ENCODE measurements at regions not wholly inside any gene's neighbourhood (a gene's known extent, or its start where the extent isn't known, plus 50 kb on each side); places are given as distances from the start of the nearest gene placed in this dataset.

DNA sequence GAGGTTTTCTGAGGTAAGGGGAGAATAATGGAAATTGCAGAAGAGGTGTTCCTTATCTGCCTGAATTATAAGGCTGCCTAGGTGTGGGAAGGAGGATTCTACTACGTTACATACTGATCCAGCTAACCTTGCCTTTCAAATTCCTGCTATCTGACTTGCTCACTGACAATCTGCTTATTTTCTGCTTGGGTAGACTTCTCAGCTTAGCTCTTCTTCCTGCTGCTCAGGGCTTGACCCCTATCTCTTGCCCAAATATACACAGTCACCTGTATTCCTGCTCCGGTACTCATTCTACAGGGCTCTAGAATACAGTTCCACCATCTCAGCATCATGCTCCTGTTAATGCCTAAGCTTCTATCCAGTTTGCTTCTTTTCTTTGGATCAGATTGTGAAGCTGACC, 1607.6 kb downstream of the OLFM4 start:
- Histone ChIP-seq H3K27me3 (replicated peaks; ENCODE audit: control insufficient read depth, insufficient read depth, low read length) (no peaks in the 10 kb centered on the region), H3K36me3 (ENCODE audit: control insufficient read depth, insufficient read depth, low read length) (no peaks in the 10 kb centered on the region), H3K4me3 (replicated peaks; ENCODE audit: low read depth, low read length) (no peak overlapping the region)
- no peak for DNase-seq (ENCODE audit: extremely low read depth, insufficient read length)
- TF ChIP-seq, protein P1, sequence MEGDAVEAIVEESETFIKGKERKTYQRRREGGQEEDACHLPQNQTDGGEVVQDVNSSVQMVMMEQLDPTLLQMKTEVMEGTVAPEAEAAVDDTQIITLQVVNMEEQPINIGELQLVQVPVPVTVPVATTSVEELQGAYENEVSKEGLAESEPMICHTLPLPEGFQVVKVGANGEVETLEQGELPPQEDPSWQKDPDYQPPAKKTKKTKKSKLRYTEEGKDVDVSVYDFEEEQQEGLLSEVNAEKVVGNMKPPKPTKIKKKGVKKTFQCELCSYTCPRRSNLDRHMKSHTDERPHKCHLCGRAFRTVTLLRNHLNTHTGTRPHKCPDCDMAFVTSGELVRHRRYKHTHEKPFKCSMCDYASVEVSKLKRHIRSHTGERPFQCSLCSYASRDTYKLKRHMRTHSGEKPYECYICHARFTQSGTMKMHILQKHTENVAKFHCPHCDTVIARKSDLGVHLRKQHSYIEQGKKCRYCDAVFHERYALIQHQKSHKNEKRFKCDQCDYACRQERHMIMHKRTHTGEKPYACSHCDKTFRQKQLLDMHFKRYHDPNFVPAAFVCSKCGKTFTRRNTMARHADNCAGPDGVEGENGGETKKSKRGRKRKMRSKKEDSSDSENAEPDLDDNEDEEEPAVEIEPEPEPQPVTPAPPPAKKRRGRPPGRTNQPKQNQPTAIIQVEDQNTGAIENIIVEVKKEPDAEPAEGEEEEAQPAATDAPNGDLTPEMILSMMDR (IDR thresholded peaks at IDR 0.05; ENCODE audit: insufficient read depth, low read length, poor library complexity, severe bottlenecking) = no peak

DNA sequence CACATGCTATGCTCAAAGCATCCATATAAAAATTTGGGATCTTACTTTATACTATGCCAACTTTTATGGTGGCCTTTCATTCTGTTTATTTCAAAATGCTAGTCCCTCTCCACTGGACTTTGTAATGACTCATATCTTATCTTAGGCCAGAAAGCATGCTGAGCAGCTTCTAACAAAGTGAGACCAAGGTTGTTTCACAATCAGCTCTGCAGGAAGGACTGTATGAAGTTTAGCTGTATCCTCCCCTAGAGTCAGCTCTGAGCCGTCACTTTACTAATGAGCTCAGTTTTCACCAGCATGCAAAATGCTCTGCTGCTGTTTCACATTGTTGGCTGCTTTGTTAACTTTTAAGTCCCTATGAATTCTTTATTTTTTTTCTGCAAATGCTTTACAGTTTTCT, 1608.8 kb downstream of the OLFM4 start:
- Histone ChIP-seq H3K4me3 (replicated peaks; ENCODE audit: low read depth, low read length) (no peak overlapping the region), H3K36me3 (ENCODE audit: control insufficient read depth, insufficient read depth, low read length) (no peaks in the 10 kb centered on the region), H3K27me3 (replicated peaks; ENCODE audit: control insufficient read depth, insufficient read depth, low read length) (no peaks in the 10 kb centered on the region)
- TF ChIP-seq, protein P1 (IDR thresholded peaks at IDR 0.05; ENCODE audit: insufficient read depth, low read length, poor library complexity, severe bottlenecking) = no peak
- DNase-seq (ENCODE audit: extremely low read depth, insufficient read length) = no peak

DNA sequence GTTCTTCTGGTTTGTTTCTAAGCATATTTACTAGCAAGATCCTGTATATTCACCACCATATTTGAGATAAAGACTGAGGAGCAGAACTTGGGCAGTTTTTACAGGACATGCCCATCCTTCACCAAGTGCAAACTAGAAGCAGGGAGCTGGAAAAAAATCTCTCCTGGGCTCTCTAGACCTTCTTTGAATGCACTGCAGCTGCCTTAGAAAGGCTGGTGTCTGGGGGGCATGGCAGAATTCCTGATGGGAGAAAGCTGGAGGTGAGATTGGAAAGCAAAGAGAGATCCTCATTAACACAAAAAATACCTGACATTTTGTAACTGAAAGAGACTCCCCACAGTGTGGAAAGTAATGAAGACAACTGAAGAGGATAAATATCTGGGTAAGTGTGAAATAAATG, 1612.1 kb downstream of the OLFM4 start:
- DNase-seq (ENCODE audit: extremely low read depth, insufficient read length) = no peak
- Histone ChIP-seq H3K4me3 (replicated peaks; ENCODE audit: low read depth, low read length) (no peak overlapping the region), H3K27me3 (replicated peaks; ENCODE audit: control insufficient read depth, insufficient read depth, low read length) (no peaks in the 10 kb centered on the region), H3K36me3 (ENCODE audit: control insufficient read depth, insufficient read depth, low read length) (no peaks in the 10 kb centered on the region)
- TF ChIP-seq, protein P1 (IDR thresholded peaks at IDR 0.05; ENCODE audit: insufficient read depth, low read length, poor library complexity, severe bottlenecking) = no peak

DNA sequence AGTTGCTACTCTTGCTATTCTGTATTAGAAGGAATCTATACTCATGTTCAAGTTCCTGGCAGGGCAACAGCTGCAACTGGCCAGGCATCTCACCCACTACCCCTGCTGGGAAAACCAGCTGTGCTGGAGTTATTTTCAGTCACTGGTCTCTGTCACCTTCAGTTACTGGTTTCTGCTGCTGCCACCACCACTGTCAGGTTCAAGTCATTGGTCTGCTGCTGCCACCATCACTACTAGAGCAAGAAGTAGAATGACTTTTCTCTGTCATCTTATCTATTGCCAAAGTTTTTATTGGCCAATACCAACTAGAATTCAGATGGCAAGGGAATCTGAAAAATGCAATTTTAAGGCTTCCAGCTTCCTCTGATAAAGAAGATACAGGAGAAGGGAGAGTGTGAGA, 1615.2 kb downstream of the OLFM4 start:
- TF ChIP-seq, protein P1 (IDR thresholded peaks at IDR 0.05; ENCODE audit: insufficient read depth, low read length, poor library complexity, severe bottlenecking) = no peak
- Histone ChIP-seq H3K4me3 (replicated peaks; ENCODE audit: low read depth, low read length) (no peak overlapping the region), H3K36me3 (ENCODE audit: control insufficient read depth, insufficient read depth, low read length) (no peaks in the 10 kb centered on the region), H3K27me3 (replicated peaks; ENCODE audit: control insufficient read depth, insufficient read depth, low read length) (no peaks in the 10 kb centered on the region)
- no peak for DNase-seq (ENCODE audit: extremely low read depth, insufficient read length)

DNA sequence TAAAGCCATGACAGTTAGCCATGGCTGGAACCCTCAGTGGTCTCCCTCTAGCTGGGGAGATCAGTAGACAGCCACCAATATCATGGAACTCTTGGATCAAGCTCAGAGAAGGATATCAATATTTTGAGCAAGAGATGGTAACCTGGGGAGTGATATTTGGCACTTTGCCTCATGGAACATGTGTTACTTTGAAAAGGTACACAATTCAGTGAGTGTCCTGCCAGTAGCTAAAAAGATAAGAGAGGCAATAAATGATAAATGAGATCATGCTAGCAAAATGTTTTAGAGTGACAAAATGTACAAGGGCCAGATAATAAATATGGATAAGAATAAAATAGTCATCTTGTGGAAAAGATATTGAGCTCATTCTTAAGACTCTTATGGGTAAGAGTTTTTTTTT, 1618.7 kb downstream of the OLFM4 start:
- no peak overlapping the region for H3K4me3 ChIP-seq (replicated peaks; ENCODE audit: low read depth, low read length)
- no peak for DNase-seq (ENCODE audit: extremely low read depth, insufficient read length)
- TF ChIP-seq, protein P1 (IDR thresholded peaks at IDR 0.05; ENCODE audit: insufficient read depth, low read length, poor library complexity, severe bottlenecking) = no peak
- no peaks in the 10 kb centered on the region for H3K27me3 ChIP-seq (replicated peaks; ENCODE audit: control insufficient read depth, insufficient read depth, low read length)
- H3K36me3 ChIP-seq (ENCODE audit: control insufficient read depth, insufficient read depth, low read length) = no peaks in the 10 kb centered on the region

DNA sequence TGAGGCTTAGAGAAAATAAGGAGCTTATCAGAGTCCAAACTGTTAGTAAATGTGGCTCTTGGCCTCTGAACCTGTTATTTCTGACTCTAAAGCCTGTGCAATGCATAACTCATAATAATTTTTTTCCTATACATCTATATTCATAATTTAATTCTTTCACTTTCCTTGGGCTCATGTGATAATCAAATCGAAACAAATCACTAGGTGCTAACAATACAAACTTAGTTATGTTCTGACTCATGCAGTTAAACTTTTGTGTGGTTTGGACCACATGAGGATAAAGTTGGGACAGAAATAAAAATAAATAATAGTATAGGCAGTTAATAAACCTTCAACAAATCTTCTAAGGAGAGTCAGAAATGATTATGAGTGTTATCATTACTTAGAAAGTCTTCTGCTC, 1629.0 kb downstream of the OLFM4 start:
- H3K4me3 ChIP-seq (replicated peaks; ENCODE audit: low read depth, low read length) = no peak overlapping the region
- no peaks in the 10 kb centered on the region for H3K27me3 ChIP-seq (replicated peaks; ENCODE audit: control insufficient read depth, insufficient read depth, low read length)
- H3K36me3 ChIP-seq (ENCODE audit: control insufficient read depth, insufficient read depth, low read length) = no peaks in the 10 kb centered on the region
- no peak for DNase-seq (ENCODE audit: extremely low read depth, insufficient read length)
- TF ChIP-seq, protein P1 (IDR thresholded peaks at IDR 0.05; ENCODE audit: insufficient read depth, low read length, poor library complexity, severe bottlenecking) = no peak

Data from GM06990 (cell line).